ENCODE measurements at regions not wholly inside any gene's neighbourhood (a gene's known extent, or its start where the extent isn't known, plus 50 kb on each side); places are given as distances from the start of the nearest gene placed in this dataset.

GRCh38 chr1:228925691-228926090, 190.4 kb downstream of the RHOU start:
- no peaks in the 10 kb centered on the region for H3K36me3 ChIP-seq (ENCODE audit: insufficient read depth)
- H3K4me3 ChIP-seq, result no peak overlapping the region
- no peak overlapping the region; the same call in 2 of the 3 replicates for H3K4me3 Mint-ChIP-seq
- H4K20me1 ChIP-seq (replicated peaks; ENCODE audit: insufficient read depth), result no peaks in the 10 kb centered on the region
- TF ChIP-seq REST (IDR thresholded peaks at IDR 0.05; ENCODE audit: unreplicated experiment) (no peak), EZH2 (IDR thresholded peaks at IDR 0.05; ENCODE audit: low read depth, unreplicated experiment) (no peak), CTCF (conservative IDR thresholded peaks at IDR 0.05; ENCODE audit: low read depth in 2 of 2) (no peak), ETS1 (IDR thresholded peaks at IDR 0.05) (no peak)
- no peaks in the 10 kb centered on the region for H3F3A ChIP-seq (replicated peaks; ENCODE audit: low read depth)
- peaks cover 4% of the 10 kb centered on the region for H3K4me1 Mint-ChIP-seq
- 0 out of 2 replicates have a peak, but pooled peaks cover 3% of the 10 kb centered on the region for H3K9me2 ChIP-seq (ENCODE audit: insufficient read depth)
- H3K4me2 ChIP-seq, result no peak overlapping the region
- H3K4me1 ChIP-seq (ENCODE audit: insufficient read depth), result no peaks in the 10 kb centered on the region
- peaks cover 8% of the 10 kb centered on the region for H3K36me3 Mint-ChIP-seq (ENCODE audit: low read depth)
- peaks cover 11% of the 10 kb centered on the region for H3K27me3 Mint-ChIP-seq (ENCODE audit: insufficient read depth, low read depth, poor library complexity)
- DNase-seq (ENCODE audit: low spot score) (no peak), ATAC-seq (no peak)
- H3K9me3 Mint-ChIP-seq, result peaks cover 20% of the 10 kb centered on the region
- no peak overlapping the region for H3K27ac ChIP-seq (ENCODE audit: low read depth)
- H2AFZ ChIP-seq, result no peak overlapping the region
- H3K27me3 ChIP-seq (ENCODE audit: insufficient read depth), result no peaks in the 10 kb centered on the region
- no peak overlapping the region for H3K27ac Mint-ChIP-seq
- no peaks in the 10 kb centered on the region for H3K79me2 ChIP-seq (replicated peaks; ENCODE audit: insufficient read depth)

- peaks cover 8% of the 10 kb centered on the region for H3K36me3 Mint-ChIP-seq (ENCODE audit: low read depth)
- Histone ChIP-seq H2AFZ (no peak overlapping the region), H3K27ac (ENCODE audit: low read depth) (no peak overlapping the region), H4K20me1 (replicated peaks; ENCODE audit: insufficient read depth) (no peaks in the 10 kb centered on the region), H3K9me2 (ENCODE audit: insufficient read depth) (0 out of 2 replicates have a peak, but pooled peaks cover 4% of the 10 kb centered on the region), H3K27me3 (ENCODE audit: insufficient read depth) (no peaks in the 10 kb centered on the region), H3K36me3 (ENCODE audit: insufficient read depth) (no peaks in the 10 kb centered on the region), H3K4me3 (no peak overlapping the region), H3F3A (replicated peaks; ENCODE audit: low read depth) (no peaks in the 10 kb centered on the region), H3K4me1 (ENCODE audit: insufficient read depth) (no peaks in the 10 kb centered on the region), H3K79me2 (replicated peaks; ENCODE audit: insufficient read depth) (no peaks in the 10 kb centered on the region), H3K4me2 (no peak overlapping the region)
- peaks cover 3% of the 10 kb centered on the region; the same call in 2 of the 3 replicates for H3K4me1 Mint-ChIP-seq
- ATAC-seq (no peak), DNase-seq (ENCODE audit: low spot score) (no peak)
- H3K9me3 Mint-ChIP-seq, result peaks cover 20% of the 10 kb centered on the region
- peaks cover 8% of the 10 kb centered on the region for H3K27me3 Mint-ChIP-seq (ENCODE audit: insufficient read depth, low read depth, poor library complexity)
- no peak overlapping the region for H3K27ac Mint-ChIP-seq
- H3K4me3 Mint-ChIP-seq, result no peak overlapping the region
- TF ChIP-seq ZNF331 (CRISPR knock-in tag; IDR thresholded peaks at IDR 0.05; ENCODE audit: low read depth), result no peak
- TF ChIP-seq ETS1 (IDR thresholded peaks at IDR 0.05), result no peak
- no peak for TF ChIP-seq NANOG (IDR thresholded peaks at IDR 0.05; ENCODE audit: borderline replicate concordance)
- no peak for TF ChIP-seq CTCF (conservative IDR thresholded peaks at IDR 0.05; ENCODE audit: low read depth in 2 of 2)
- TF ChIP-seq STAT1 (IDR thresholded peaks at IDR 0.05; ENCODE audit: unreplicated experiment), result no peak
- TF ChIP-seq ZNF114 (CRISPR knock-in tag; IDR thresholded peaks at IDR 0.05), result no peak
- TF ChIP-seq REST (IDR thresholded peaks at IDR 0.05; ENCODE audit: unreplicated experiment), result no peak
- TF ChIP-seq EZH2phosphoT487 (IDR thresholded peaks at IDR 0.05; ENCODE audit: unreplicated experiment), result no peak
- no peak for TF ChIP-seq EZH2 (IDR thresholded peaks at IDR 0.05; ENCODE audit: low read depth, unreplicated experiment)
- no peak for TF ChIP-seq POLR2AphosphoS5 (IDR thresholded peaks at IDR 0.05; ENCODE audit: low read depth)
Observed at GRCh38 chr1:228927421-228927820, 192.1 kb downstream of the RHOU start.

Measured in GM23338 (cell line).